ENCODE measurements at regions not wholly inside any gene's neighbourhood (a gene's known extent, or its start where the extent isn't known, plus 50 kb on each side); places are given as distances from the start of the nearest gene placed in this dataset.

- DNase-seq (ENCODE audit: low spot score): no peak
- no peak for TF ChIP-seq CTCF (IDR thresholded peaks at IDR 0.05; ENCODE audit: extremely low read depth, insufficient read depth, missing control alignments)
- in situ Hi-C loops (cut with MboI; ENCODE audit: low pct_unique_long_range_greater_than_20kb, low sequenced_read_pairs, unreplicated experiment): no loop called here
Measured at GRCh38 chr3:18505056-18505455, 79.9 kb upstream of the SATB1 start.

GRCh38 chr3:18501679-18502343 lies 76.7 kb upstream of the SATB1 start:
- in situ Hi-C loops (cut with MboI; ENCODE audit: low pct_unique_long_range_greater_than_20kb, low sequenced_read_pairs, unreplicated experiment): no loop called here
- DNase-seq (ENCODE audit: low spot score): no peak
- TF ChIP-seq CTCF (IDR thresholded peaks at IDR 0.05; ENCODE audit: extremely low read depth, insufficient read depth, missing control alignments): no peak

- no peak for DNase-seq (ENCODE audit: low spot score)
- TF ChIP-seq CTCF (IDR thresholded peaks at IDR 0.05; ENCODE audit: extremely low read depth, insufficient read depth, missing control alignments): no peak
- in situ Hi-C loops (cut with MboI; ENCODE audit: low pct_unique_long_range_greater_than_20kb, low sequenced_read_pairs, unreplicated experiment): no loop called here
Measured at GRCh38 chr3:18500322-18500721, 75.2 kb upstream of the SATB1 start.

GRCh38 chr3:18499301-18499700 lies 74.2 kb upstream of the SATB1 start:
- DNase-seq (ENCODE audit: low spot score): no peak
- in situ Hi-C loops (cut with MboI; ENCODE audit: low pct_unique_long_range_greater_than_20kb, low sequenced_read_pairs, unreplicated experiment): no loop called here
- TF ChIP-seq CTCF (IDR thresholded peaks at IDR 0.05; ENCODE audit: extremely low read depth, insufficient read depth, missing control alignments): no peak

- no peak for TF ChIP-seq CTCF (IDR thresholded peaks at IDR 0.05; ENCODE audit: extremely low read depth, insufficient read depth, missing control alignments)
- in situ Hi-C loops (cut with MboI; ENCODE audit: low pct_unique_long_range_greater_than_20kb, low sequenced_read_pairs, unreplicated experiment): no loop called here
- DNase-seq (ENCODE audit: low spot score): no peak
Measured at GRCh38 chr3:18494251-18494650, 69.1 kb upstream of the SATB1 start.

GRCh38 chr3:18489939-18490338 lies 64.8 kb upstream of the SATB1 start:
- in situ Hi-C loops (cut with MboI; ENCODE audit: low pct_unique_long_range_greater_than_20kb, low sequenced_read_pairs, unreplicated experiment): no loop called here
- no peak for TF ChIP-seq CTCF (IDR thresholded peaks at IDR 0.05; ENCODE audit: extremely low read depth, insufficient read depth, missing control alignments)
- DNase-seq (ENCODE audit: low spot score): no peak

All from GM13977 (cell line).